ACC112 (cell line): ENCODE measurements at regions not wholly inside any gene's neighbourhood (a gene's known extent, or its start where the extent isn't known, plus 50 kb on each side); places are given as distances from the start of the nearest gene placed in this dataset.
"Not testable (repeated sequence)": the region's sequence is repeated elsewhere in the genome, so short reads cannot be mapped to it uniquely, and the experiment has no call there.

Experiments
- H2AFZ ChIP-seq: fragments of 200-600 bp; sonication (generic); one replicate; pipeline ENCODE4 v1.6.0; 2017; ENCODE audit warnings: antibody characterized with exemption, low read length; ENCODE audit not compliant: unreplicated experiment
- H3K27ac ChIP-seq: fragments of 200-600 bp; sonication (generic); 2 replicates; pipeline ENCODE4 v1.5.1; 2014; ENCODE audit warnings: low read depth, mild to moderate bottlenecking, antibody characterized with exemption, low read length, moderate library complexity
- H3K27me3 ChIP-seq: fragments of 200-600 bp; sonication (generic); 2 replicates; pipeline ENCODE4 v1.6.1; 2014; ENCODE audit warnings: mild to moderate bottlenecking, antibody characterized with exemption, low read length, moderate library complexity, mixed read lengths; ENCODE audit not compliant: insufficient read depth
- H3K36me3 ChIP-seq: fragments of 200-600 bp; sonication (generic); 2 replicates; pipeline ENCODE4 v1.6.1; 2016; ENCODE audit warnings: mild to moderate bottlenecking, antibody characterized with exemption, low read length, moderate library complexity, mixed read lengths; ENCODE audit not compliant: insufficient read depth
- H3K4me1 ChIP-seq: fragments of 200-600 bp; sonication (generic); one replicate; pipeline ENCODE4 v1.6.1; 2016; ENCODE audit warnings: low read length, mixed read lengths; ENCODE audit not compliant: insufficient read depth, unreplicated experiment, control insufficient read depth
- H3K4me3 ChIP-seq: fragments of 200-600 bp; sonication (generic); 2 replicates; pipeline ENCODE4 v1.5.1; 2014; ENCODE audit warnings: mild to moderate bottlenecking, low read depth, low read length
- H3K79me2 ChIP-seq: fragments of 200-600 bp; sonication (generic); one replicate; pipeline ENCODE4 v1.6.0; 2016; ENCODE audit warnings: low read length; ENCODE audit not compliant: control insufficient read depth, unreplicated experiment, insufficient read depth

DNA sequence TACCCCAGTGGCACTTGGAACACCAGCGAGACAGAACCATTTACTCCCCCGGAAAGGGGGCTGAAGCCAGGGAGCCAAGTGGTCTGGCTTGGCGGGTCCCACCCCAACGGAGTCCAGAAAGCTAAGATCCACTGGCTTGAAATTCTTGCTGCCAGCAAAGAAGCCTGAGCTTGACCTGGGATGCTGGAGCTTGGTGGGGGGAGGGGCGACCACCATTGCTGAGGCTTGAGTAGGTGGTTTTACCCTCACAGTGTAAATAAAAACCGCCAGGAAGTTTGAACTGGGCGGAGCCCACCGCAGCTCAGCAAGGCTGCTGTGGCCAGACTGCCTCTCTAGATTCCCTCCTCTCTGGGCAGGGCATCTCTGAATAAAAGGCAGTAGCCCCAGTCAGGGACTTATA is 62.8 kb downstream of the RPS24 start:
- not testable (repeated sequence) for H3K79me2 ChIP-seq, H3K4me3 ChIP-seq, H3K27ac ChIP-seq, H2AFZ ChIP-seq, H3K27me3 ChIP-seq, H3K36me3 ChIP-seq, H3K4me1 ChIP-seq

DNA sequence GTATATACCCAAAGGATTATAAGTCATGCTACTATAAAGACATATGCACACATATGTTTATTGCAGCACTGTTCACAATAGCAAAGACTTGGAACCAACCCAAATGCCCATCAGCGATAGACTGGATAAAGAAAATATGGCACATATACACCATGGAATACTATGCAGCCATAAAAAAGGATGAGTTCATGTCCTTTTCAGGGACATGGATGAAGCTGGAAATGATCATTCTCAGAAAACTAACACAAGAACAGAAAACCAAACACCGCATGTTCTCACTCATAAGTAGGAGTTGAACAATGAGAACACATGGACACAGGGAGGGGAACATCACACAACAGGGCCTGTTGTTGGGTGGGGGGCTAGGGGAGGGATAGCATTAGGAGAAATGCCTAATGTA is 68.9 kb downstream of the RPS24 start:
- not testable (repeated sequence) for H3K4me3 ChIP-seq, H2AFZ ChIP-seq, H3K36me3 ChIP-seq, H3K79me2 ChIP-seq, H3K27ac ChIP-seq, H3K27me3 ChIP-seq, H3K4me1 ChIP-seq

GRCh38 chr10:78109210-78109609 is 75.5 kb downstream of the RPS24 start:
- no peaks in the 10 kb centered on the region for H3K79me2 ChIP-seq
- H3K4me1 ChIP-seq, result no peaks in the 10 kb centered on the region
- no peaks in the 10 kb centered on the region for H3K36me3 ChIP-seq
- H3K27ac ChIP-seq, result no peak overlapping the region
- no peak overlapping the region for H3K4me3 ChIP-seq
- no peak overlapping the region for H2AFZ ChIP-seq
- H3K27me3 ChIP-seq, result peaks cover 35% of the 10 kb centered on the region

- H3K79me2 ChIP-seq, result no peaks in the 10 kb centered on the region
- no peaks in the 10 kb centered on the region for H3K36me3 ChIP-seq
- H3K27ac ChIP-seq, result no peak overlapping the region
- no peak overlapping the region for H3K4me3 ChIP-seq
- H2AFZ ChIP-seq, result no peak overlapping the region
- peaks cover 86% of the 10 kb centered on the region for H3K27me3 ChIP-seq
- H3K4me1 ChIP-seq, result no peaks in the 10 kb centered on the region
Measured at GRCh38 chr10:78115135-78115853, 81.6 kb downstream of the RPS24 start.

DNA sequence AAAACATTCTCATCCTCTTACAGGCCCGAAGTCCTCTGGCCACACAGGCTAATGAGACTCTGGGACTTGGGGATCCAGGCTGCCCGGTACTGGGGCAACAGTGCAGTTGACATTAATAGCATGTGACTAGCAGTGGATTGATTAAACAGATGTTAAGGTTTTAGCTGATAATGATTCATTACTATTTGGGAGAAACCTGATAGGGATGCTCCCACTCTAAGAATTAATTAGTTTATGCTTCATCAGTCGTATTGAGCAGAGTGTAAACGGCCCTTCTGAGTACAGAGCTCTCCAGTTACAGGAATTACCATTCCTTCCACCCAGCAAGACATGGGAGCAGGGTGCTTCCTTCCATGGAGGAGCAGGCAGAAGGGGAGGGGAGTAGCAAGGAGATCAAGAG is 82.7 kb downstream of the RPS24 start:
- Histone ChIP-seq H3K79me2 (no peaks in the 10 kb centered on the region), H3K36me3 (no peaks in the 10 kb centered on the region), H3K4me1 (no peaks in the 10 kb centered on the region), H3K27me3 (peaks cover 89% of the 10 kb centered on the region), H2AFZ (no peak overlapping the region), H3K27ac (no peak overlapping the region), H3K4me3 (no peak overlapping the region)

DNA sequence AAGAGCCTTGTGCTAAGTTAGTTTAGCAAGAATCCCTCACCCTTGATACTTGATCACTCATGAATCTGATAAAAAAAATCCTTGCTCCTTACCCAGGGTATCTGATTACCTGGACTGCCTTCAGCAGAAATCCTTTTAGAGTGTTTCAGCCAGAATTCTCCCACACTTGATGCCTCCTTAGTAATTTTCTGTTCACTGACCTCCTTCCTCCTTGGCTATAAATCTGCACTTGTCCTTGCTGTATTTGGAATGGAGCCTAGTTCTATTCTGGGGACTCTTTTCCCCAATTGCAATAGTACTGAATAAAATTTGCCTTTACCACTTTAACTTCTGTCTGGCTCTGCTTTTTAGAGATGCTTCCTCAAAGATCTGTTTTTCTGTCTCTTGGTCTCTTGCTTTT is 84.9 kb downstream of the RPS24 start:
- Histone ChIP-seq H3K79me2 (no peaks in the 10 kb centered on the region), H3K27me3 (peaks cover 85% of the 10 kb centered on the region), H3K4me3 (no peak overlapping the region), H3K27ac (no peak overlapping the region), H2AFZ (no peak overlapping the region), H3K36me3 (no peaks in the 10 kb centered on the region), H3K4me1 (no peaks in the 10 kb centered on the region)

GRCh38 chr10:78121801-78122200 is 88.1 kb downstream of the RPS24 start:
- Histone ChIP-seq H3K4me3 (no peak overlapping the region), H3K27me3 (peaks cover 56% of the 10 kb centered on the region), H3K36me3 (no peaks in the 10 kb centered on the region)

DNA sequence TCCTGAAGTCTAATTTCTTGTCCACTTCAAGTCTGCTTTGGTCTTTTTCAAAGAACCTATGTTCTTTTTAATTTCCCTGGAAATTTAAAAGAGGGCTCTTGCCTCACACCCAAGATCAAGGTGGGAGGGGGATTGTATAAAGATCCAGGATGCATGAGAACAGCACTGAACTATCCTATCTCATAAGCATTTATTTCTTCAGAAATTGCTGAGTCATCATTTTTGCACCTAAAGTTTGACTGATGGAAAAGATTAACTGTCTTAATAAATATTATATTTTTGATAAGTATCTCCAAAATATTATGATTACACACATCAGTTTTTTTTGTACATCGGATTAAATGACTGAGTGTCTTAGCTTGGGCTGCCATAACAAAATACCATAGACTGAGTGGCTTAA is 90.5 kb downstream of the RPS24 start:
- no peaks in the 10 kb centered on the region for H3K4me1 ChIP-seq
- H2AFZ ChIP-seq, result no peak overlapping the region
- no peak overlapping the region for H3K27ac ChIP-seq
- no peak overlapping the region for H3K4me3 ChIP-seq
- H3K36me3 ChIP-seq, result no peaks in the 10 kb centered on the region
- no peaks in the 10 kb centered on the region for H3K79me2 ChIP-seq
- peaks cover 43% of the 10 kb centered on the region for H3K27me3 ChIP-seq

More at GRCh38 chr10:78121801-78122200, 88.1 kb downstream of the RPS24 start:
- no peak overlapping the region for H2AFZ ChIP-seq
- no peak overlapping the region for H3K27ac ChIP-seq
- H3K4me1 ChIP-seq, result no peaks in the 10 kb centered on the region
- H3K79me2 ChIP-seq, result no peaks in the 10 kb centered on the region

DNA sequence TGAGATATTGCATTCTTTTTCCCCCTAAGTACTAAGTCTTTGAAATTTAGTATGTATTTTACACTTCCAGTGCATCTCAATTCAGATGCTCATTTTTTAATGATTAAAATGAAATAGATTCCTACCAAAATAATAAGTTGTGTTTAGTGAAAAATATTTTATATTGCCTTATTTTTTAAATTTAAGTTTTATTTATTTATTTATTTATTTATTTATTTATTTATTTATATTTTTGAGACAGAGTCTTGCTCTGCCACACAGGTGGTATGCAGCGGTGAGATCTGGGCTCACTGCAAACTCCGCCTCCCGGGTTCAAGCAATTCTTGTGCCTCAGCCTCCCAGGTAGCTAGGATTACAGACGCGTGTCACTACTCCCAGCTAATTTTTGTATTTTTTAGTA is 95.5 kb downstream of the RPS24 start:
- H3K4me1 ChIP-seq, result no peaks in the 10 kb centered on the region
- no peak overlapping the region for H3K27ac ChIP-seq
- H3K4me3 ChIP-seq, result no peak overlapping the region
- no peaks in the 10 kb centered on the region for H3K36me3 ChIP-seq
- H3K27me3 ChIP-seq, result peaks cover 47% of the 10 kb centered on the region
- no peak overlapping the region for H2AFZ ChIP-seq
- H3K79me2 ChIP-seq, result no peaks in the 10 kb centered on the region

GRCh38 chr10:78130966-78131710 is 97.5 kb downstream of the RPS24 start:
- Histone ChIP-seq H3K4me1 (no peaks in the 10 kb centered on the region), H3K4me3 (no peak overlapping the region), H2AFZ (no peak overlapping the region), H3K27ac (no peak overlapping the region), H3K27me3 (peaks cover 66% of the 10 kb centered on the region), H3K36me3 (no peaks in the 10 kb centered on the region), H3K79me2 (no peaks in the 10 kb centered on the region)

DNA sequence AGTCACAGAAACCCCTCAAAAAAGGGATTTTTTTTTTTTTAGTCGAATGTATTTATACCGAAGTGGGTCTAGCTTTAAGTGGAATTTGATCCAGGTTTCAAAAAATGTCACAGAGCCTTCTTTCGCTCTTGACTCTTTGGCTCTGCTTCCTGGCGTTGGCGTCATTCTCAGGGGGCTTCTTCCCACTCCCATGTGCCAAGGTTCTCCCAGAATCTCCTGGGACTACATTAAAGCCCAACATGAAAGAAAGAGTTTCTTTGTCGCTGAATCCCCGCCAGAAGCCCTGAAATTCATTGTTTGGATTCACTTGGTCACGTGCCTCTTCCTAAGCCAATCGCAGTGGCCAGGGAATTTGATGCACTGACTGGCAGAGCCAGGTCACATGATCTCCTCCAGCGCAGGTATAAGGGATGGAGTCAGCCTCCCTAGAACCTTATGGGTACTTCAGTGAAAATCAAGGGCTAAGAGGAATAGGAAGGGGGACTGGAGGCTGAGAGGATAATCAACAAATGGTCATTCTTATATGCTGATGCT is 101.2 kb downstream of the RPS24 start:
- Histone ChIP-seq H3K27ac (no peak overlapping the region), H3K4me3 (no peak overlapping the region), H3K36me3 (no peaks in the 10 kb centered on the region), H3K79me2 (no peaks in the 10 kb centered on the region), H3K4me1 (no peaks in the 10 kb centered on the region), H2AFZ (no peak overlapping the region), H3K27me3 (peaks cover 77% of the 10 kb centered on the region)
